Activated CD8-positive, alpha-beta T cell treated with anti-CD3 and anti-CD28 coated beads, Interleukin-2, amount 10 ng/mL, durations not matched to agents 7 days and 5 days (primary cell): ENCODE measurements at regions not wholly inside any gene's neighbourhood (a gene's known extent, or its start where the extent isn't known, plus 50 kb on each side); places are given as distances from the start of the nearest gene placed in this dataset.

Experiments
- ATAC-seq: fragments of 150-1000 bp; cut with Tn5 transposase; one replicate; pipeline ENCODE4 v1.10.0; 2021; ENCODE audit warnings: moderate library complexity
- CTCF ChIA-PET: fragments of 350-600 bp; sonication (Branson Sonifier 250); formaldehyde crosslinking; loops from one replicate; lab custom pipeline; 2021; ENCODE audit warnings: antibody characterized with exemption; lab: Charles Lee
- POLR2A ChIA-PET: fragments of 350-600 bp; sonication (Branson Sonifier 250); formaldehyde crosslinking; loops from one replicate; lab custom pipeline; 2021; ENCODE audit warnings: antibody characterized with exemption; lab: Charles Lee
- DNase-seq: peaks from one replicate; pipeline ENCODE4 v3.0.0-alpha.2; 2020
- H3K27ac Mint-ChIP-seq: one replicate; pipeline ENCODE4 v1.8.0; 2021; ENCODE audit warnings: mild to moderate bottlenecking, mixed read lengths
- H3K27me3 Mint-ChIP-seq: one replicate; pipeline ENCODE4 v1.8.0; 2021; ENCODE audit warnings: low read depth, mixed read lengths
- H3K36me3 Mint-ChIP-seq: one replicate; pipeline ENCODE4 v1.8.0; 2021; ENCODE audit warnings: low read depth, mixed read lengths
- H3K4me1 Mint-ChIP-seq: one replicate; pipeline ENCODE4 v1.8.0; 2021; ENCODE audit warnings: low read depth, mixed read lengths
- H3K4me3 Mint-ChIP-seq: one replicate; pipeline ENCODE4 v1.8.0; 2021; ENCODE audit warnings: mild to moderate bottlenecking, mixed read lengths
- H3K9me3 Mint-ChIP-seq: one replicate; pipeline ENCODE4 v1.8.0; 2022; ENCODE audit warnings: mixed read lengths; ENCODE audit not compliant: insufficient read depth

DNA sequence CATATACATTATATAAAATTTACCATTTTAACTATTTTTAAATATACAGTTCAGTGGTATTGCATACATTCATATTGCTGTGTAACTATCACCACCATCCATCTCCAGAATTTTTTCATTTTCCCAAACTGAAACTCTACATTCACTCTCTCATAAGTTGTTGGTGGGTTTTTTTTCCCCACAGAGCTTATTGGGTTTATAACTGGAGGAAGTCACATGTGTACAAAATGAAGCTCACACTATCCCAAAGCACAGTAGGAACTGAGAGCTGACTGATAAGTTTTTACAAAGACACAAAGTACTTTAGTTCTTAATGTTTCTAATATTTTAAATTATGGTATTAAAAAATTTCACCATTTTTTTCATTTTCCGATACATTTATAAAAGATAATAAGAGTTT lies 78.8 kb upstream of the TNFAIP3 start:
- ChIA-PET CTCF (interaction anchor here (1.4 to 3.0 kb wide), 4 partner anchors 11 to 80 kb away, joined by 3 to 17 read pairs (median 6); no protein-coding TSS in a partner anchor), POLR2A (interaction anchor here (1.1 kb wide), 1 partner anchor 83 kb away, joined by 3 read pairs; no protein-coding TSS in a partner anchor)
- ATAC-seq: no peak
- H3K27ac Mint-ChIP-seq: no peak overlapping the region
- H3K4me3 Mint-ChIP-seq: no peak overlapping the region
- H3K36me3 Mint-ChIP-seq: peaks cover 3% of the 10 kb centered on the region
- H3K27me3 Mint-ChIP-seq: no peaks in the 10 kb centered on the region
- H3K4me1 Mint-ChIP-seq: peaks cover 33% of the 10 kb centered on the region
- DNase-seq: no peak
- peaks cover 4% of the 10 kb centered on the region for H3K9me3 Mint-ChIP-seq

GRCh38 chr6:137791281-137792159 lies 75.5 kb upstream of the TNFAIP3 start:
- ATAC-seq (no peak), DNase-seq (no peak)
- CTCF ChIA-PET: interaction anchor here (0.6 to 17.2 kb wide), 7 partner anchors 8 to 118 kb away, joined by 3 to 399 read pairs (median 6); partner anchors contain the start of gene TNFAIP3
- POLR2A ChIA-PET: interaction anchor here (0.9 to 1.6 kb wide), 4 partner anchors 68 to 79 kb away, joined by 4 to 15 read pairs (median 5); partner anchors contain the start of gene TNFAIP3
- no peak overlapping the region for H3K27ac Mint-ChIP-seq
- H3K9me3 Mint-ChIP-seq: no peaks in the 10 kb centered on the region
- H3K27me3 Mint-ChIP-seq: no peaks in the 10 kb centered on the region
- H3K4me1 Mint-ChIP-seq: peaks cover 60% of the 10 kb centered on the region
- no peaks in the 10 kb centered on the region for H3K36me3 Mint-ChIP-seq
- peak overlapping the region; percentile 46 for H3K4me3 Mint-ChIP-seq

GRCh38 chr6:137792160-137793033 lies 74.7 kb upstream of the TNFAIP3 start:
- H3K4me1 Mint-ChIP-seq: peaks cover 65% of the 10 kb centered on the region
- no peaks in the 10 kb centered on the region for H3K27me3 Mint-ChIP-seq
- H3K4me3 Mint-ChIP-seq: peak overlapping the region; percentile 46
- ChIA-PET POLR2A (interaction anchor here (0.8 to 1.1 kb wide), 2 partner anchors 74 to 76 kb away, joined by 4 to 6 read pairs; partner anchors contain the start of gene TNFAIP3), CTCF (interaction anchor here (1.3 to 17.2 kb wide), 4 partner anchors 19 to 84 kb away, joined by 4 to 399 read pairs (median 8); partner anchors contain the start of gene TNFAIP3)
- no peaks in the 10 kb centered on the region for H3K9me3 Mint-ChIP-seq
- no peaks in the 10 kb centered on the region for H3K36me3 Mint-ChIP-seq
- no peak for DNase-seq
- no peak for ATAC-seq
- peak overlapping the region; percentile 26 for H3K27ac Mint-ChIP-seq

- Mint-ChIP-seq H3K4me3 (no peak overlapping the region), H3K27ac (peak overlapping the region; percentile 62), H3K4me1 (peaks cover 76% of the 10 kb centered on the region), H3K9me3 (no peaks in the 10 kb centered on the region), H3K27me3 (no peaks in the 10 kb centered on the region), H3K36me3 (no peaks in the 10 kb centered on the region)
- DNase-seq (no peak), ATAC-seq (no peak)
- CTCF ChIA-PET: interaction anchor here (0.8 to 17.2 kb wide), 14 partner anchors 15 to 214 kb away, joined by 3 to 399 read pairs (median 4); partner anchors contain the start of gene TNFAIP3
- POLR2A ChIA-PET: interaction anchor here (0.7 to 2.7 kb wide), 3 partner anchors 74 to 354 kb away, joined by 3 to 10 read pairs (median 6); no protein-coding TSS in a partner anchor
These were observed 73.1 kb upstream of the TNFAIP3 start for GRCh38 chr6:137793805-137794515.

DNA sequence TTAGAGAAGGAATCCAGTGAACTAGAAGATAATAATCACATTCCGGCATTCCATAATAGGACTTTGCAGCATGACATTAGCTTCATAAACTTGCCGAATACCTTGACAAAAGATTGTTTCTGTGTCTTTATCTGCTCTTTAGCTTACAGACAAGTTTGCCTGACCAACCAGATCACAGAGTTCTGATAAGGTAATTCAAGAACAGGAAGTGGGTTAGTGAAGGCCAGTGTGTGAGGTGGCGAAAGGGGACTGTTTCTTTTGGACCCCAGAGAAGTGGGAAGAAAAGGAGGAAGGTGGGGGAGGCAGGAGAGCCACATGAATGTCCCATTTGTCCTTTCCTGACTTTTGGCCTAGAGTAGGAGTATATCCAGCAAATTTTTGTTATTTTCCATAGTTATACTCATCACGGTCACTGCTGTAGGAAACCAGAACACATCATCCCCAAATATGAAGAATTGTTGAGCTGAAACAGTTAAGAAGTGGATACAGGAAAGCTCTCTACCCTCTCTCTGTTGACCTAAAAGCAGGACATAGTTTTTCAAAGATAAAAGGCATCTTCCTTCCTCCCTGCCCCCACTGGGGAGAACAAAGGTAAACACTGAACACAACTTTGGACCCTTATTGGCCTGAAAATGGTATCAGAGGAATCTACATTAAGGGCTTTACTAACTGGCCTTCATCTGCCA lies 72.4 kb upstream of the TNFAIP3 start:
- peaks cover 82% of the 10 kb centered on the region for H3K4me1 Mint-ChIP-seq
- H3K27me3 Mint-ChIP-seq: no peaks in the 10 kb centered on the region
- no peaks in the 10 kb centered on the region for H3K36me3 Mint-ChIP-seq
- ChIA-PET CTCF (interaction anchor here (0.8 to 17.2 kb wide), 14 partner anchors 14 to 213 kb away, joined by 3 to 399 read pairs (median 4); partner anchors contain the start of gene TNFAIP3), POLR2A (interaction anchor here (0.7 to 2.7 kb wide), 4 partner anchors 72 to 353 kb away, joined by 3 to 10 read pairs (median 5); no protein-coding TSS in a partner anchor)
- peak overlapping the region; percentile 62 for H3K27ac Mint-ChIP-seq
- ATAC-seq: no peak
- DNase-seq: no peak
- H3K4me3 Mint-ChIP-seq: no peak overlapping the region
- H3K9me3 Mint-ChIP-seq: no peaks in the 10 kb centered on the region

- Mint-ChIP-seq H3K27me3 (no peaks in the 10 kb centered on the region), H3K4me3 (no peak overlapping the region), H3K27ac (no peak overlapping the region), H3K36me3 (no peaks in the 10 kb centered on the region), H3K9me3 (no peaks in the 10 kb centered on the region), H3K4me1 (peaks cover 82% of the 10 kb centered on the region)
- CTCF ChIA-PET: interaction anchor here (1.3 to 17.2 kb wide), 6 partner anchors 14 to 180 kb away, joined by 3 to 399 read pairs (median 8); partner anchors contain the start of gene TNFAIP3
- DNase-seq (peak; percentile 41), ATAC-seq (no peak)
- POLR2A ChIA-PET: interaction anchor here (0.9 to 2.7 kb wide), 3 partner anchors 71 to 88 kb away, joined by 3 to 10 read pairs (median 4); no protein-coding TSS in a partner anchor
These were observed 71.6 kb upstream of the TNFAIP3 start for GRCh38 chr6:137795501-137795900.

DNA sequence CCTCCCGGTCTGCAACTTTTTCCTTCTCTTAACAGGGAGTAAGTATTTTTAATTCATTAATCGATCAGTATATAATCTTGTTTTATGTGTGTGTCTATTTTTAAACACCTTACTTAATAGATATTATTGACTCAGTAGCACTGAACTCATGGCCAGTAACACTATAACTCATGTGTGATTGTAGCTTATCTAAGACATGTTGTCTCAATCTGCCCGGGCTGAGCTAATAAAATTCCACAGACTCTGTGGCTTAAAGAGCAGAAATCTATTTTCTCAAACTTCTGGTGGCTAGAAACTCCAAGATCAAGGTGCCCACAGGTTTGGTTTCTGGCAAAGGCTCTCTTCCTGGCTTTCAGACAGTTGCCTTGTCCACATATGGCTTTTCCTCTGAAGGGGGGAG lies 68.8 kb upstream of the TNFAIP3 start:
- Mint-ChIP-seq H3K9me3 (no peaks in the 10 kb centered on the region), H3K27ac (no peak overlapping the region), H3K4me1 (peaks cover 68% of the 10 kb centered on the region), H3K27me3 (no peaks in the 10 kb centered on the region), H3K36me3 (no peaks in the 10 kb centered on the region), H3K4me3 (no peak overlapping the region)
- CTCF ChIA-PET: interaction anchor here (0.6 to 17.2 kb wide), 26 partner anchors 13 to 209 kb away, joined by 3 to 399 read pairs (median 12); partner anchors contain the start of gene TNFAIP3
- ATAC-seq: no peak
- no peak for DNase-seq
- POLR2A ChIA-PET: interaction anchor here (0.9 to 5.4 kb wide), 7 partner anchors 26 to 141 kb away, joined by 3 to 69 read pairs (median 9); partner anchors contain the start of gene TNFAIP3

GRCh38 chr6:137798846-137799245 lies 68.2 kb upstream of the TNFAIP3 start:
- no peak overlapping the region for H3K4me3 Mint-ChIP-seq
- peaks cover 66% of the 10 kb centered on the region for H3K4me1 Mint-ChIP-seq
- POLR2A ChIA-PET: interaction anchor here (0.6 to 5.4 kb wide), 14 partner anchors 9 to 141 kb away, joined by 3 to 69 read pairs (median 6); partner anchors contain the start of gene TNFAIP3
- peaks cover 3% of the 10 kb centered on the region for H3K36me3 Mint-ChIP-seq
- H3K9me3 Mint-ChIP-seq: no peaks in the 10 kb centered on the region
- ATAC-seq (no peak), DNase-seq (no peak)
- no peaks in the 10 kb centered on the region for H3K27me3 Mint-ChIP-seq
- CTCF ChIA-PET: interaction anchor here (0.7 to 17.2 kb wide), 40 partner anchors 8 to 208 kb away, joined by 3 to 399 read pairs (median 9); partner anchors contain the start of gene TNFAIP3
- H3K27ac Mint-ChIP-seq: peak overlapping the region; percentile 43

- ChIA-PET POLR2A (interaction anchor here (0.8 to 5.4 kb wide), 11 partner anchors 8 to 101 kb away, joined by 3 to 69 read pairs (median 9); partner anchors contain the start of gene TNFAIP3), CTCF (interaction anchor here (0.8 to 17.2 kb wide), 51 partner anchors 9 to 207 kb away, joined by 3 to 399 read pairs (median 7); partner anchors contain the start of gene TNFAIP3)
- ATAC-seq: peak; percentile 74
- Mint-ChIP-seq H3K27ac (peak overlapping the region; percentile 60), H3K4me3 (no peak overlapping the region), H3K4me1 (peaks cover 64% of the 10 kb centered on the region), H3K27me3 (no peaks in the 10 kb centered on the region), H3K9me3 (no peaks in the 10 kb centered on the region), H3K36me3 (peaks cover 3% of the 10 kb centered on the region)
- peak; percentile 75 for DNase-seq
These were observed 67.0 kb upstream of the TNFAIP3 start for GRCh38 chr6:137799950-137800568.
